ENCODE measurements at regions not wholly inside any gene's neighbourhood (a gene's known extent, or its start where the extent isn't known, plus 50 kb on each side); places are given as distances from the start of the nearest gene placed in this dataset.

DNA sequence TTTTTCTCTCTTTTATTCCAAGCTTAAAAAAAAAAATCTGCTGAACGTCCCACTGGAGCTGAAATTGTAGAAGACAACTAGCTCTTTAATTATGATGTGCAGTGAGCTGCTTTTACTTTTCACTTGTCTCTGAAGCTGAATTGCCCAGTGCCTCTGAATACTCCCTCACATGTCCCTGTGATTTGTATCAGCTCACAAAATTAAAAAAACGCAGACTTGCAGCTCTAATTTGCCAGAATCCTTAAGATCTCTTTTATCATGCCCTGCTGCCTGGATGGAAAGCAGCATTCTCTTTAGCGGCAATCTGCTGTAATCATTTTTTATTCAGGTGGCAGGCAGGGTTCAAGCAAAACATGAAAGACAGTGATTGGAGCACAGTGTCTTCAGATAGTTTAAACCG lies 443.8 kb upstream of the SPTLC3 start:
- POLR2A ChIA-PET (ENCODE audit: low non-redundant PET) = no interaction called here
- H3K27ac ChIP-seq = no peak overlapping the region
- CTCF ChIA-PET = no interaction called here
- DNase-seq (ENCODE audit: low spot score) = no peak
- TF ChIP-seq, protein P1, sequence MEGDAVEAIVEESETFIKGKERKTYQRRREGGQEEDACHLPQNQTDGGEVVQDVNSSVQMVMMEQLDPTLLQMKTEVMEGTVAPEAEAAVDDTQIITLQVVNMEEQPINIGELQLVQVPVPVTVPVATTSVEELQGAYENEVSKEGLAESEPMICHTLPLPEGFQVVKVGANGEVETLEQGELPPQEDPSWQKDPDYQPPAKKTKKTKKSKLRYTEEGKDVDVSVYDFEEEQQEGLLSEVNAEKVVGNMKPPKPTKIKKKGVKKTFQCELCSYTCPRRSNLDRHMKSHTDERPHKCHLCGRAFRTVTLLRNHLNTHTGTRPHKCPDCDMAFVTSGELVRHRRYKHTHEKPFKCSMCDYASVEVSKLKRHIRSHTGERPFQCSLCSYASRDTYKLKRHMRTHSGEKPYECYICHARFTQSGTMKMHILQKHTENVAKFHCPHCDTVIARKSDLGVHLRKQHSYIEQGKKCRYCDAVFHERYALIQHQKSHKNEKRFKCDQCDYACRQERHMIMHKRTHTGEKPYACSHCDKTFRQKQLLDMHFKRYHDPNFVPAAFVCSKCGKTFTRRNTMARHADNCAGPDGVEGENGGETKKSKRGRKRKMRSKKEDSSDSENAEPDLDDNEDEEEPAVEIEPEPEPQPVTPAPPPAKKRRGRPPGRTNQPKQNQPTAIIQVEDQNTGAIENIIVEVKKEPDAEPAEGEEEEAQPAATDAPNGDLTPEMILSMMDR (conservative IDR thresholded peaks at IDR 0.05; ENCODE audit: low read depth) = no peak

DNA sequence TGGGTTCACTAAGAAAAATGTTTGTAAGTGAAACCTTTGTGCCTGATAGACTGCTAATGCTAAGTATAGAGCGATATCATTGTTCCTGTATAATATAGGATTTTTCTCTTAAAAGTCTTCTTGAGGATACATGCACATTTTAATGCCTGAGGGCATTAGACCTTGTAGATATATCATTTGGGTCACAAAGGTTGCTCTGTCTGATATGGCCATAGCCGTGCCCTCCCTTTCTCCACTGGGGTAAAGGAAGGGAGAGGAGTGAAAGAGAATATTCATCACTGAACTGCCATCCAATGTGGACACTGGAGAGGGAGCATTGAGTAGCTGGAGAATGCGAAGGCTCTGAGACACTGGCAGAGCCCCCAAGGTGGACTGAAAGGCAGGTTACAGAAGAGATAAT lies 442.2 kb upstream of the SPTLC3 start:
- H3K27ac ChIP-seq = no peak overlapping the region
- ChIA-PET CTCF (interaction anchor here (0.6 to 0.7 kb wide), 2 partner anchors 9 to 821 kb away, joined by 4 read pairs; no protein-coding TSS in a partner anchor), POLR2A (ENCODE audit: low non-redundant PET) (no interaction called here)
- no peak for DNase-seq (ENCODE audit: low spot score)
- TF ChIP-seq, protein P1 (conservative IDR thresholded peaks at IDR 0.05; ENCODE audit: low read depth) = no peak

DNA sequence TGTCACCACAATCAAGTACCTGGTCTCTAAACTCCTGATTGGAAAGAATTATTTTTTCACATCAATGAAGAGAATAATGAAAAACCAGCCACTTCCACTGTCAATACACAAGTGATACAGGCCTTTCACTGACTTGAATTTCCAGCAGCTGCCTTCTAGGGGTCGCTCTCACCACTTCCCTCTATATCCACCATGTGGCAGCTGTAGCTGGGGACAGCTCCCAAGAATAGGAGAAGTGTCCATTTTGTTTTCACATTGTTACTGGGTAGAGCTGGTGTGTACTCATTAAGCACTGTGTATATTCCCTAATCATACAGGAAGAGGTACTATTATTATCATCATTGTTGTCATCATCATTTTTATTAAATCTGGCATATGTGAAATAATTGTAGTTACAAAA lies 438.4 kb upstream of the SPTLC3 start:
- no peak overlapping the region for H3K27ac ChIP-seq
- ChIA-PET CTCF (no interaction called here), POLR2A (ENCODE audit: low non-redundant PET) (no interaction called here)
- TF ChIP-seq, protein P1 (conservative IDR thresholded peaks at IDR 0.05; ENCODE audit: low read depth) = peak; percentile 36
- no peak for DNase-seq (ENCODE audit: low spot score)

DNA sequence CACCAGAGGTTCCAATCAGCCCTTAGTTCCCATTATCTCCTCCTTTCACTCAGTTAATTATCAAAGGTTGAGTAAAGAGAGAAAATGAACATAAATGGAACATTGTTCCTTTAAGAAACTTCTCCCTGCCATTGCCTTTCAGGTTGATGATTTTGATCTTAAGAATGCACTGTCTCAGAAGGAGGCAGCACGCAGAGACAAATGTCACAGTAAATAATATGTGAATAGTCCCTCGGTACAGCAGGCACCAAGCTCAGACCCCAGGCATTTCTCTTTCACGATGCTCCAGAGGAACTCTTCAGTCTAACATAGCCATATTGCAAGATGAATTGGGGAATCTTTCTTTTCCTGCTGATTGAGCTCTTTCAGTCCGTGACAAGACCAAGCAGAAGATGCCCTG lies 435.3 kb upstream of the SPTLC3 start:
- ChIA-PET POLR2A (ENCODE audit: low non-redundant PET) (no interaction called here), CTCF (no interaction called here)
- TF ChIP-seq, protein P1 (conservative IDR thresholded peaks at IDR 0.05; ENCODE audit: low read depth) = no peak
- no peak overlapping the region for H3K27ac ChIP-seq
- DNase-seq (ENCODE audit: low spot score) = no peak

DNA sequence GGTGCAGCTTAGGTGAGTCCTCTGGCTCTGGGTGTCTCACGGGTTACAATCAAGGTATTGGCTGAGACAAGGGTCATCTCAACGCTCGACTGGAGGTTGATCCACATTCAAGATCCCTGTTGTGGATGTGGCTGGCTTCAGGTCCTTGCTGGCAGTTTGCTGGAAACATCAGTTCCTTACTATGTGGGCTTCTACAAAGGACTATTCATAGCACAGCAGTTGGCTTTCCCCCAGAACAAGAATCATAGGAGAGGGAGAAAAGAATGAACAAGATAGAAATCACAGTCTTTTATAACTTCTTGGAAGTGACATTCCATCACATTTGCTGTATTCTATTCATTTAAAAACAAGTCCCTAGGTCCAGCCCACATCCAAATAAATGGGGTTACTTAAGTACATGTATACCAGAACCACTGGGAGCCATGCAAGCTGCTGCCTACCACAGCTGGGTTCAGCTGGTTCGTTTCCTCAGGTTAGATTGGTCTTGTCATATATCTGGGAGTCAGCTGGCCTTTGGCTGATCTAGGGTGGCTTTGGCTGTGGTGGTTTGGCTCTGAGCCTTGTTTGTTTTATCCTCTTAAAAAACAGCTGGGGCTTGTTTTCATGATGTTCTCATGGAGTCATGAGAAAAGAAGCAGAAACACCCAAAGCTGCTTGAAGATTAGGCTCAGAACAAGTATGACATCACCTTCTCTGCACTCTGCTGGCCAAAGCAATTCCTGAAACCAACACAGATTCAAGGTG lies 433.2 kb upstream of the SPTLC3 start:
- TF ChIP-seq, protein P1 (conservative IDR thresholded peaks at IDR 0.05; ENCODE audit: low read depth) = no peak
- no peak for DNase-seq (ENCODE audit: low spot score)
- ChIA-PET POLR2A (ENCODE audit: low non-redundant PET) (no interaction called here), CTCF (interaction anchor here (0.5 kb wide), 1 partner anchor 9 kb away, joined by 4 read pairs; no protein-coding TSS in a partner anchor)
- H3K27ac ChIP-seq = no peak overlapping the region

DNA sequence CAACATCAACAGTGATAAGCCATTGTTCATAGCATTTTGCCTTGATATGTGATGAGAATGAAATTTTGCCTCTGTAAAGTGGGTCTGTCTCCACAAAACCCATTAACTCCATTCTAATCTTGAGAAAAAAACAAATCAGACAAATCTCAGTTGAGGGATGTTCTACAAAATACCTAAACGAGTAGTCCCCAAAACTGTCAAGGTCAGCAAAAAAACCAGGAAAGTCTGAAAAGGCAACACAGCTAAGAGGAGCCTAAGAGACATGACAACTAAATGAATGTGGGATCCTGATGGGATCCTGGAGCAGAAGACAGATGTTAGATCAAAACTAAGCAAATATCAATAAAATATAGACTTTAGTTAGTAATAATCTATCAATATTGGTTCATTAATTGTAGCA lies 431.6 kb upstream of the SPTLC3 start:
- POLR2A ChIA-PET (ENCODE audit: low non-redundant PET) = no interaction called here
- CTCF ChIA-PET = no interaction called here
- no peak for DNase-seq (ENCODE audit: low spot score)
- TF ChIP-seq, protein P1 (conservative IDR thresholded peaks at IDR 0.05; ENCODE audit: low read depth) = no peak
- no peak overlapping the region for H3K27ac ChIP-seq
